Suprapubic skin (tissue), 4 donors: ENCODE measurements at regions not wholly inside any gene's neighbourhood (a gene's known extent, or its start where the extent isn't known, plus 50 kb on each side); places are given as distances from the start of the nearest gene placed in this dataset.
"Not testable (repeated sequence)": the region's sequence is repeated elsewhere in the genome, so short reads cannot be mapped to it uniquely, and the experiment has no call there.

Experiments
- POLR2A ChIP-seq, 2 donors: fragments of 450-650 bp; IDR thresholded peaks; one replicate each; pipeline ENCODE4 v1.6.1; 2017; ENCODE audit warnings: antibody characterized with exemption in 2 of 2, mild to moderate bottlenecking in 2 of 2, moderate library complexity in 2 of 2
- POLR2AphosphoS5 ChIP-seq, 3 donors: sonication (generic); formaldehyde crosslinking; IDR thresholded peaks; one replicate each; pipeline ENCODE4 v1.6.1; 2017; ENCODE audit warnings: antibody characterized with exemption in 3 of 3
- TF ChIP-seq, protein P1 (sequence below), 2 donors: fragments of 200-600 bp in 1 of 2; fragments of 450-650 bp in 1 of 2; sonication (generic) in 1 of 2; IDR thresholded peaks; one replicate each; pipeline ENCODE4 v1.5.1; 2016 to 2019; ENCODE audit warnings: antibody characterized with exemption in 2 of 2, mild to moderate bottlenecking in 1 of 2, moderate library complexity in 1 of 2

DNA sequence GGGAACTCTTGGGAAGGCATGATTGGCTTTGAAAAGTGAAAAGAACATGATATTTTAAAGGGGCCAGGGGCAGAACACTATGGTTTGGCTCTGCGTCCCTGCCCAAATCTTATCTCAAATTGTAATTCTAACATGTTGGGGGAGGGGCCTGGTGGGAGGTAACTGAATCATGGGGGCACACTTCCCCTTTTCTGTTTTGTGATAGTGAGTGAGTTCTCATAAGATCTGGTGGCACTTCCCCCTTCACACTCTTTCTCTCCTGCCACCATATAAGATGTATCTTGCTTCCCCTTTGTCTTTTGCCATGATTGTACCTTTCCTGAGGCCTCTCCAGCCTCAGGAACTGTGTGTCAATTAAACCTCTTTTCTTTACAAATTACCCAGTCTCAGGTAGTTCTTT is 561.4 kb downstream of the PRIM2 start:
- not testable (repeated sequence) for TF ChIP-seq POLR2A, POLR2AphosphoS5 (IDR thresholded peaks at IDR 0.05)
- TF ChIP-seq, protein P1, sequence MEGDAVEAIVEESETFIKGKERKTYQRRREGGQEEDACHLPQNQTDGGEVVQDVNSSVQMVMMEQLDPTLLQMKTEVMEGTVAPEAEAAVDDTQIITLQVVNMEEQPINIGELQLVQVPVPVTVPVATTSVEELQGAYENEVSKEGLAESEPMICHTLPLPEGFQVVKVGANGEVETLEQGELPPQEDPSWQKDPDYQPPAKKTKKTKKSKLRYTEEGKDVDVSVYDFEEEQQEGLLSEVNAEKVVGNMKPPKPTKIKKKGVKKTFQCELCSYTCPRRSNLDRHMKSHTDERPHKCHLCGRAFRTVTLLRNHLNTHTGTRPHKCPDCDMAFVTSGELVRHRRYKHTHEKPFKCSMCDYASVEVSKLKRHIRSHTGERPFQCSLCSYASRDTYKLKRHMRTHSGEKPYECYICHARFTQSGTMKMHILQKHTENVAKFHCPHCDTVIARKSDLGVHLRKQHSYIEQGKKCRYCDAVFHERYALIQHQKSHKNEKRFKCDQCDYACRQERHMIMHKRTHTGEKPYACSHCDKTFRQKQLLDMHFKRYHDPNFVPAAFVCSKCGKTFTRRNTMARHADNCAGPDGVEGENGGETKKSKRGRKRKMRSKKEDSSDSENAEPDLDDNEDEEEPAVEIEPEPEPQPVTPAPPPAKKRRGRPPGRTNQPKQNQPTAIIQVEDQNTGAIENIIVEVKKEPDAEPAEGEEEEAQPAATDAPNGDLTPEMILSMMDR (IDR thresholded peaks at IDR 0.05): not testable (repeated sequence)
